Gastroesophageal sphincter (tissue), 2 donors: ENCODE measurements at regions not wholly inside any gene's neighbourhood (a gene's known extent, or its start where the extent isn't known, plus 50 kb on each side); places are given as distances from the start of the nearest gene placed in this dataset.

Experiments used
- POLR2A ChIP-seq, 2 donors: fragments of 450-650 bp; IDR thresholded peaks; one replicate each; pipeline ENCODE4 v1.6.1; 2017; ENCODE audit warnings: antibody characterized with exemption in 2 of 2, mild to moderate bottlenecking in 2 of 2, moderate library complexity in 1 of 2
- POLR2AphosphoS5 ChIP-seq: sonication (generic); formaldehyde crosslinking; IDR thresholded peaks from one replicate; pipeline ENCODE4 v1.6.1; 2017; ENCODE audit warnings: antibody characterized with exemption

DNA sequence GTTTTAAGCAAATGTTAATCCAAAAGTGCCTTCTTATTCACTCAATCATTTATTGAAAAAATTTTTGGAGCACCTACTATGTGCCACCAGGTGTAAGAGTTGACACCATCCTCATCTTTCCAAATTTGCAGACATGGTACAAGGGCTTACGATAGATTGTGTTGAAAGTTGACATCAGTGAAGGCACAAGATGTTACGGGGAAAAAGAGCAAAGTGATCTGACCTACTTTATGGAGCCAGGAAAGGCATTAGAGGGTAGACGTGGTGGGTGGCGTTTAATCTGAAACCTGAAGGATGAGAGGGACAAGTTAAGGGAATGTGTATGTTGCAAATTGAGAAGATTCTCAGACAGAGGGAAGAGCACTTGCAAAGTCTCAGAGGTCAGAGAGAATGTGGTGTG, 167.8 kb upstream of the HAND2 start:
- TF ChIP-seq POLR2AphosphoS5 (no peak), POLR2A (IDR thresholded peaks at IDR 0.05) (no peak)
